KMS-11 (cell line): ENCODE measurements at regions not wholly inside any gene's neighbourhood (a gene's known extent, or its start where the extent isn't known, plus 50 kb on each side); places are given as distances from the start of the nearest gene placed in this dataset.

Experiments
- H2AFZ ChIP-seq: fragments of 200-600 bp; sonication (generic); 2 replicates; pipeline ENCODE4 v1.6.1; 2016; ENCODE audit warnings: antibody characterized with exemption, mixed run types, low read depth
- H3K27ac ChIP-seq: fragments of 200-600 bp; sonication (generic); 2 replicates; pipeline ENCODE4 v1.6.1; 2016; ENCODE audit warnings: mild to moderate bottlenecking, mixed run types
- H3K27me3 ChIP-seq: fragments of 200-600 bp; sonication (generic); 2 replicates; pipeline ENCODE4 v1.6.1; 2017; ENCODE audit warnings: mild to moderate bottlenecking, low read depth, mixed run types, moderate library complexity; ENCODE audit not compliant: insufficient read depth
- H3K36me3 ChIP-seq: fragments of 200-600 bp; sonication (generic); 2 replicates; pipeline ENCODE4 v1.6.1; 2017; ENCODE audit warnings: mild to moderate bottlenecking, mixed run types; ENCODE audit not compliant: insufficient read depth
- H3K4me1 ChIP-seq: fragments of 200-600 bp; sonication (generic); 2 replicates; pipeline ENCODE4 v1.6.1; 2016; ENCODE audit warnings: mild to moderate bottlenecking, low read depth, mixed run types; ENCODE audit not compliant: poor library complexity, severe bottlenecking
- H3K4me2 ChIP-seq: fragments of 200-600 bp; sonication (generic); 2 replicates; pipeline ENCODE4 v1.7.0; 2016; ENCODE audit warnings: mild to moderate bottlenecking, mixed run types
- H3K4me3 ChIP-seq: fragments of 200-600 bp; sonication (generic); IDR thresholded peaks from 2 replicates; pipeline ENCODE4 v1.6.1; 2017; ENCODE audit warnings: low read depth, low read length, mixed read lengths; ENCODE audit not compliant: insufficient read depth
- H3K79me2 ChIP-seq: fragments of 200-600 bp; sonication (generic); 2 replicates; pipeline ENCODE4 v1.6.1; 2016; ENCODE audit warnings: low read depth, mixed run types; ENCODE audit not compliant: insufficient read depth
- H3K9ac ChIP-seq: fragments of 200-600 bp; sonication (generic); 2 replicates; pipeline ENCODE4 v1.6.1; 2016; ENCODE audit warnings: mild to moderate bottlenecking, mixed run types
- H4K20me1 ChIP-seq: fragments of 200-600 bp; sonication (generic); 2 replicates; pipeline ENCODE4 v1.6.1; 2016; ENCODE audit warnings: mild to moderate bottlenecking, mixed run types; ENCODE audit not compliant: insufficient read depth
- TF ChIP-seq, protein P1 (sequence below): fragments of 200-600 bp; sonication (generic); conservative IDR thresholded peaks from 2 replicates; pipeline ENCODE4 v1.6.1; 2017; ENCODE audit warnings: low read depth, mild to moderate bottlenecking, antibody characterized with exemption, low read length, moderate library complexity, mixed read lengths

DNA sequence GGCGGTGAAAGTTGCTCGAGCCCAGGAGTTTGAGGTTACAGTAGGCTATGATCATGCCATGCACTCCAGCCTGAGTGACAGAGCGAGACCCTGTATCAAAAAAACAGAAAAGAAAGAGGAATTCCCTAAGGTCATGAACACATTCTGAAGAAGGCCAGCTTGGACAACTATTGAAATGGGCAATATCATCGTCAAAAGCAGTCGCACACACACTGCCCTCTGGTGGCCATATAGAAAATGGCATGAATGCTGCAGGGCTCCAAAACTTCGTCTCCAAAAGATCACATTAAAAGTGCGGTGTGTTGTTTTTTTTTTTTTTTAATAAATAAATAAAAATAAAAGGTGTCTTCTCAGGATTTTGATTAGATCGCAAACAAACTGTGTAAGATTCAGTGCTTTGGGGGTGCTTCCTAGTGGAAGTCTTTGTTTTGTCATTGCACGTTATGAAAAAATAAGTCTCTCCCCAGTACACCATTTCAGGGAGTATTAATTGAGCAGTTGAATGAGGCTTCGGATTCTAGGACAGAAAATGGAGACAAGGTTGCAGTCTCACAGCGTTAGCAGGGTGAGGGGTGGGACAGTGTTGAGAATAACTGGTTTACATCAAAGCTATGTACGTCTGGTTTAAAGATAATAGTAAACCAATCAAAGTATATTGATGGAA lies 87.5 kb upstream of the FMN2 start:
- H3K36me3 ChIP-seq, result no peaks in the 10 kb centered on the region
- no peak overlapping the region for H3K27ac ChIP-seq
- no peaks in the 10 kb centered on the region for H3K4me1 ChIP-seq
- no peaks in the 10 kb centered on the region for H3K79me2 ChIP-seq
- H3K4me2 ChIP-seq, result no peak overlapping the region
- H4K20me1 ChIP-seq, result no peaks in the 10 kb centered on the region
- TF ChIP-seq, protein P1, sequence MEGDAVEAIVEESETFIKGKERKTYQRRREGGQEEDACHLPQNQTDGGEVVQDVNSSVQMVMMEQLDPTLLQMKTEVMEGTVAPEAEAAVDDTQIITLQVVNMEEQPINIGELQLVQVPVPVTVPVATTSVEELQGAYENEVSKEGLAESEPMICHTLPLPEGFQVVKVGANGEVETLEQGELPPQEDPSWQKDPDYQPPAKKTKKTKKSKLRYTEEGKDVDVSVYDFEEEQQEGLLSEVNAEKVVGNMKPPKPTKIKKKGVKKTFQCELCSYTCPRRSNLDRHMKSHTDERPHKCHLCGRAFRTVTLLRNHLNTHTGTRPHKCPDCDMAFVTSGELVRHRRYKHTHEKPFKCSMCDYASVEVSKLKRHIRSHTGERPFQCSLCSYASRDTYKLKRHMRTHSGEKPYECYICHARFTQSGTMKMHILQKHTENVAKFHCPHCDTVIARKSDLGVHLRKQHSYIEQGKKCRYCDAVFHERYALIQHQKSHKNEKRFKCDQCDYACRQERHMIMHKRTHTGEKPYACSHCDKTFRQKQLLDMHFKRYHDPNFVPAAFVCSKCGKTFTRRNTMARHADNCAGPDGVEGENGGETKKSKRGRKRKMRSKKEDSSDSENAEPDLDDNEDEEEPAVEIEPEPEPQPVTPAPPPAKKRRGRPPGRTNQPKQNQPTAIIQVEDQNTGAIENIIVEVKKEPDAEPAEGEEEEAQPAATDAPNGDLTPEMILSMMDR, result peak; percentile 82
- no peak overlapping the region for H3K4me3 ChIP-seq
- H2AFZ ChIP-seq, result no peak overlapping the region
- H3K27me3 ChIP-seq, result no peaks in the 10 kb centered on the region
- no peak overlapping the region for H3K9ac ChIP-seq

DNA sequence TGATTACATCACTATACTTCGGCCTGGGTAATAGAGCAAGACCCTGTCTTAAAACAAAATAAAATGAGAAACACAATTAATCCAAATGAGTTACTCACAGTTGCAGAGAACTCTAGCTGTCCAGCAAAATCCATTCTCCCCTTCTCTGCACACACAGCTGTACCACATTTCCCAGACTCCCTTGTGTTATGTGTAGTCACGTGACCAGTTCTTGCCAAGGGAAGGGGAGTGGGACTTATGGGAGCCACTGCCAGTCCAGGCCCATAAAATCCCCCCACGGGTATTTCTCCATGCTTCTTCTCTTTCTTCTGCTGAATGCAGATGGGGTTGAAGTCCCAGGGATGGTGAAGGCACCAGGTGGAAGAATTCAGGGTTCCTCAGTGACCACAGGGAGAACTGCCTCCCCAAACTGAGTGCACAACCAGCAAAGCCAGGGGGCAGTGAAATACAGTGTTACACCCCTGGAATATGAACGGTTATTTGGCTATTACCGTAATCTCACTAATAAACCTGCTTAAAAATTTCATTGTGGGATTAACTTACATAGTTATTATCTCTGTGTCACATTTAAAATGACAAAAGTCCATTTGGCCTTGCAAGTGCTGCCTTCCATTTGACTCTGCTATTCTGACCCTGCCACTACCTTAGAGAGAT lies 85.6 kb upstream of the FMN2 start:
- Histone ChIP-seq H3K4me2 (no peak overlapping the region), H3K79me2 (no peaks in the 10 kb centered on the region), H3K4me1 (no peaks in the 10 kb centered on the region), H3K27ac (no peak overlapping the region), H3K36me3 (no peaks in the 10 kb centered on the region), H2AFZ (no peak overlapping the region), H3K9ac (no peak overlapping the region), H4K20me1 (no peaks in the 10 kb centered on the region), H3K4me3 (no peak overlapping the region), H3K27me3 (no peaks in the 10 kb centered on the region)
- TF ChIP-seq, protein P1, result no peak

DNA sequence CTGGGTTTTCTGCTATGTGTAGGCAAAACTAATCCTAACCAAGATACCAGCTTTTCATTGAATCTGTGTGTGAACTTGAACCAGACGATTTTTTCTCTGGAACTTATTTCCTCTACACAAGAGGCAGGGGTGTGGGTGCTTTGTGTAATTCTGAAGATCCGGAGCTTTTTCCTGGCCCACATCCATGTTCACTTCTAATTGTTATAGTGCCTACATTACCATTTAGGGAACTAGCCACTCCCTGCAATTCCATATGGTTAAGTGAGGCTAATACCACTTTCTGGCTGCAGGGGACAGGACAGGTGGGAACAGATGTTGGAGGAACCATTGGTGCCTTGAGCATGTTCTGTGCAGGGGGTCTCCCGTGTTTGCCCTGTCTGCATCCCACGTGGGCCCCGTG lies 83.4 kb upstream of the FMN2 start:
- TF ChIP-seq, protein P1, result no peak
- no peaks in the 10 kb centered on the region for H3K79me2 ChIP-seq
- no peak overlapping the region for H3K27ac ChIP-seq
- no peaks in the 10 kb centered on the region for H3K27me3 ChIP-seq
- no peak overlapping the region for H3K4me3 ChIP-seq
- H3K9ac ChIP-seq, result no peak overlapping the region
- H2AFZ ChIP-seq, result no peak overlapping the region
- H3K36me3 ChIP-seq, result no peaks in the 10 kb centered on the region
- H3K4me2 ChIP-seq, result no peak overlapping the region
- no peaks in the 10 kb centered on the region for H3K4me1 ChIP-seq
- H4K20me1 ChIP-seq, result no peaks in the 10 kb centered on the region

DNA sequence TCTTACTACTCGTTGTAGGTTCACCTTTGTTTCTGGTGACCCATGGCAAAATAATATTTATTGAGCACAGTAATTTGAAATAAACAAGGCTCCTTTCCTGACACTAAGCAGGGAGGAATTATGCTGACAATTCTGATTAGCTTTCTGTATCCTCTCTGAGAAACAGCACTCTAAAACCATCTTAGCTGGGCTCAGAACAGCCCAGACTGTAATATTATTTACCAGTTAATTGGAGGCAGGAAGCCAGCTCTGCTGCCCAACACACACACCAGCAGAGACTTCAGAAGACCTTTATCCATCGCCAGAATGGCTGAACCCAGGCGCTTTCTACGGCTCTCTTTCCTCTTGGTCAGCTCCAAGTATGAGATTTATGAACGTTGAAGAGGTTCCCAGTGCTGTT lies 77.6 kb upstream of the FMN2 start:
- no peak overlapping the region for H2AFZ ChIP-seq
- no peaks in the 10 kb centered on the region for H4K20me1 ChIP-seq
- no peaks in the 10 kb centered on the region for H3K79me2 ChIP-seq
- no peak overlapping the region for H3K27ac ChIP-seq
- TF ChIP-seq, protein P1, result no peak
- no peak overlapping the region for H3K4me3 ChIP-seq
- H3K9ac ChIP-seq, result no peak overlapping the region
- H3K36me3 ChIP-seq, result no peaks in the 10 kb centered on the region
- no peak overlapping the region for H3K4me2 ChIP-seq
- no peaks in the 10 kb centered on the region for H3K4me1 ChIP-seq
- no peaks in the 10 kb centered on the region for H3K27me3 ChIP-seq
